OCI-LY1 (cell line): ENCODE measurements at regions not wholly inside any gene's neighbourhood (a gene's known extent, or its start where the extent isn't known, plus 50 kb on each side); places are given as distances from the start of the nearest gene placed in this dataset.

ENCODE experiments used
- H2AFZ ChIP-seq: fragments of 200-600 bp; sonication (generic), shearing (Covaris generic); 2 replicates; pipeline ENCODE4 v1.6.0; 2014; ENCODE audit warnings: antibody characterized with exemption, mild to moderate bottlenecking, low read length
- H3F3A ChIP-seq: fragments of 200-600 bp; sonication (generic), shearing (Covaris generic); 2 replicates; pipeline ENCODE4 v1.6.0; 2014; ENCODE audit warnings: mild to moderate bottlenecking, antibody characterized with exemption, low read length, moderate library complexity; ENCODE audit not compliant: insufficient read depth
- H3K27ac ChIP-seq: fragments of 200-600 bp; sonication (generic); 2 replicates; pipeline ENCODE4 v1.5.1; 2014; ENCODE audit warnings: low read length, mixed run types, mild to moderate bottlenecking, low read depth; ENCODE audit not compliant: poor library complexity, severe bottlenecking
- H3K27me3 ChIP-seq: fragments of 200-600 bp; sonication (generic); 2 replicates; pipeline ENCODE4 v1.6.0; 2014; ENCODE audit warnings: antibody characterized with exemption, mild to moderate bottlenecking, low read length, moderate library complexity; ENCODE audit not compliant: insufficient read depth
- H3K36me3 ChIP-seq: fragments of 200-600 bp; sonication (generic); 2 replicates; pipeline ENCODE4 v1.6.1; 2014; ENCODE audit warnings: mild to moderate bottlenecking, antibody characterized with exemption, low read length, moderate library complexity, mixed read lengths; ENCODE audit not compliant: insufficient read depth
- H3K4me1 ChIP-seq: fragments of 200-600 bp; sonication (generic); 2 replicates; pipeline ENCODE4 v1.5.1; 2014; ENCODE audit warnings: mild to moderate bottlenecking, low read length, moderate library complexity; ENCODE audit not compliant: insufficient read depth, severe bottlenecking
- H3K4me2 ChIP-seq: fragments of 200-600 bp; sonication (generic), shearing (Covaris generic); 2 replicates; pipeline ENCODE4 v1.6.1; 2014; ENCODE audit warnings: low read length
- H3K4me3 ChIP-seq: fragments of 200-600 bp; sonication (generic); 2 replicates; pipeline ENCODE4 v1.5.1; 2014; ENCODE audit warnings: low read length, low read depth, mild to moderate bottlenecking, mixed read lengths; ENCODE audit not compliant: poor library complexity, severe bottlenecking
- H3K79me2 ChIP-seq: fragments of 200-600 bp; shearing (Covaris generic); 2 replicates; pipeline ENCODE4 v1.6.1; 2016; ENCODE audit warnings: mixed run types, low read length, mixed read lengths; ENCODE audit not compliant: insufficient read depth
- H3K9ac ChIP-seq: fragments of 200-600 bp; sonication (generic), shearing (Covaris generic); 2 replicates; pipeline ENCODE4 v1.6.1; 2014; ENCODE audit warnings: mild to moderate bottlenecking, low read length, mixed read lengths
- H3K9me2 ChIP-seq: fragments of 200-600 bp; sonication (generic), shearing (Covaris generic); 2 replicates; pipeline ENCODE4 v1.6.1; 2014; ENCODE audit warnings: low read depth, mild to moderate bottlenecking, low read length, mixed read lengths
- H3K9me3 ChIP-seq: fragments of 200-600 bp; shearing (Covaris generic); 2 replicates; pipeline ENCODE4 v1.6.1; 2014; ENCODE audit warnings: low read length, mixed read lengths
- H4K20me1 ChIP-seq: fragments of 200-600 bp; sonication (generic), shearing (Covaris generic); 2 replicates; pipeline ENCODE4 v1.6.0; 2016; ENCODE audit warnings: mild to moderate bottlenecking, low read length; ENCODE audit not compliant: insufficient read depth
- EZH2 ChIP-seq: fragments of 200-600 bp; sonication (generic), shearing (Covaris generic); IDR thresholded peaks from 2 replicates; pipeline ENCODE4 v1.8.0; 2017; ENCODE audit warnings: borderline replicate concordance, mixed run types, mild to moderate bottlenecking, antibody characterized with exemption, low read length, moderate library complexity, mixed read lengths
- TF ChIP-seq, protein P1 (sequence below): fragments of 200-600 bp; sonication (generic), shearing (Covaris generic); IDR thresholded peaks from 2 replicates; pipeline ENCODE4 v1.5.1; 2017; ENCODE audit warnings: mild to moderate bottlenecking, antibody characterized with exemption, low read length, moderate library complexity, mixed read lengths

DNA sequence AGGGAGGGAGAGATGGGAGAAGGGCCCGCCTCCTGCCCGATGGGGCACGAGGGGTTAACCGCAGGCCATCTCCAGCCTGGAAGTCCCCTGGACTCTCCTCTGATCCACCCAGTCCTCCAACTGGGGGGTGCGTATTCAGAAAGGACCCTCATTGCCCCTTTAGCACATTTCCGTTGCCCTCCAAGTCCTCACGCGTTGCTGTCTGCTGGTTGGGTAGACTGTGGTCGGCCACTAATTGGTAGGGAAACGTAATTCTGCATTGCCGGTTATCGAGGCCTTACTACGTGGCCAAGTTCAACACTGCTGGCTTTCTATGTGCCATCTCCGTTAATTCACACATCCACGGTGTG is 103.4 kb downstream of the FOXL1 start:
- H3K9me2 ChIP-seq, result no peaks in the 10 kb centered on the region
- H3K27ac ChIP-seq, result no peak overlapping the region
- H3K4me1 ChIP-seq, result no peaks in the 10 kb centered on the region
- no peak overlapping the region for H3K4me3 ChIP-seq
- H3F3A ChIP-seq, result no peaks in the 10 kb centered on the region
- H3K4me2 ChIP-seq, result no peak overlapping the region
- TF ChIP-seq, protein P1, sequence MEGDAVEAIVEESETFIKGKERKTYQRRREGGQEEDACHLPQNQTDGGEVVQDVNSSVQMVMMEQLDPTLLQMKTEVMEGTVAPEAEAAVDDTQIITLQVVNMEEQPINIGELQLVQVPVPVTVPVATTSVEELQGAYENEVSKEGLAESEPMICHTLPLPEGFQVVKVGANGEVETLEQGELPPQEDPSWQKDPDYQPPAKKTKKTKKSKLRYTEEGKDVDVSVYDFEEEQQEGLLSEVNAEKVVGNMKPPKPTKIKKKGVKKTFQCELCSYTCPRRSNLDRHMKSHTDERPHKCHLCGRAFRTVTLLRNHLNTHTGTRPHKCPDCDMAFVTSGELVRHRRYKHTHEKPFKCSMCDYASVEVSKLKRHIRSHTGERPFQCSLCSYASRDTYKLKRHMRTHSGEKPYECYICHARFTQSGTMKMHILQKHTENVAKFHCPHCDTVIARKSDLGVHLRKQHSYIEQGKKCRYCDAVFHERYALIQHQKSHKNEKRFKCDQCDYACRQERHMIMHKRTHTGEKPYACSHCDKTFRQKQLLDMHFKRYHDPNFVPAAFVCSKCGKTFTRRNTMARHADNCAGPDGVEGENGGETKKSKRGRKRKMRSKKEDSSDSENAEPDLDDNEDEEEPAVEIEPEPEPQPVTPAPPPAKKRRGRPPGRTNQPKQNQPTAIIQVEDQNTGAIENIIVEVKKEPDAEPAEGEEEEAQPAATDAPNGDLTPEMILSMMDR, result no peak
- no peak for TF ChIP-seq EZH2
- H3K36me3 ChIP-seq, result no peaks in the 10 kb centered on the region
- H3K79me2 ChIP-seq, result no peaks in the 10 kb centered on the region
- H3K27me3 ChIP-seq, result peaks cover 4% of the 10 kb centered on the region
- H4K20me1 ChIP-seq, result no peaks in the 10 kb centered on the region
- no peak overlapping the region for H2AFZ ChIP-seq
- no peak overlapping the region for H3K9ac ChIP-seq
- no peaks in the 10 kb centered on the region for H3K9me3 ChIP-seq

DNA sequence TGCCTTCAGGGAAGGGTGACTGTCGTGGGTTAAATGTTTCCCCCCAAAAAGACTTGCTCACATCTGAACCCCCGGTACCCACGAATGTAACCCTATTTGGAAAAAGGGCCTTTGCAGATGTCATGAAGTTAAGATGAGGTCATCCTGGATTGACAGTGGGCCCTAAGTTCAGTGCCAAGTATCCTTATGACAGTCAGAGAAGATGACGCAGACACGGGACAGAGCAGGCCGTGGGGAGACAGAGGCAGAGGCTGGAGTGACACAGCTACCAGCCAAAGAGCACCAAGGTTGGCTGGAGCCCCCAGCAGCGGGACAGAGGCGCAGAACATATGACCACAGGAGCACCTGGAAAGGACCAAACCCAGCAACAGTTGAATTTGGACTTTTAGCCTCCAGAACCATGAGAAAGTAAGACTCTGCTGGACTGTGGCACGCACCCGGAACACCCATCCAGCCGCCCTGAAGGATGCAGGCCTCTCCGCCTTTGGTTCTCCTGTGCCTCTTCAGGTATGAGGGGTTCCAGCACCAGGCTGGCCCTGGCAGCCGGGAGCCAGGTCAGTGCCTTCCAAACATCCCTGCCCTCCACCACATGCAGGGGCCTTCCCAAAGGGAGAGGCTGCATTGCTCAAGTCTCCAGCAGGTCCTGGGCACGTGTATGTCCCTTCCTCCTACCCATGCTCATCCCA is 104.0 kb downstream of the FOXL1 start:
- Histone ChIP-seq H3K9me2 (no peaks in the 10 kb centered on the region), H3K79me2 (no peaks in the 10 kb centered on the region), H4K20me1 (no peaks in the 10 kb centered on the region), H2AFZ (no peak overlapping the region), H3K9ac (no peak overlapping the region), H3K36me3 (no peaks in the 10 kb centered on the region), H3K4me1 (no peaks in the 10 kb centered on the region), H3F3A (no peaks in the 10 kb centered on the region), H3K27ac (no peak overlapping the region), H3K9me3 (no peaks in the 10 kb centered on the region), H3K4me2 (no peak overlapping the region), H3K27me3 (peaks cover 4% of the 10 kb centered on the region), H3K4me3 (no peak overlapping the region)
- TF ChIP-seq, protein P1, result no peak
- TF ChIP-seq EZH2, result no peak

DNA sequence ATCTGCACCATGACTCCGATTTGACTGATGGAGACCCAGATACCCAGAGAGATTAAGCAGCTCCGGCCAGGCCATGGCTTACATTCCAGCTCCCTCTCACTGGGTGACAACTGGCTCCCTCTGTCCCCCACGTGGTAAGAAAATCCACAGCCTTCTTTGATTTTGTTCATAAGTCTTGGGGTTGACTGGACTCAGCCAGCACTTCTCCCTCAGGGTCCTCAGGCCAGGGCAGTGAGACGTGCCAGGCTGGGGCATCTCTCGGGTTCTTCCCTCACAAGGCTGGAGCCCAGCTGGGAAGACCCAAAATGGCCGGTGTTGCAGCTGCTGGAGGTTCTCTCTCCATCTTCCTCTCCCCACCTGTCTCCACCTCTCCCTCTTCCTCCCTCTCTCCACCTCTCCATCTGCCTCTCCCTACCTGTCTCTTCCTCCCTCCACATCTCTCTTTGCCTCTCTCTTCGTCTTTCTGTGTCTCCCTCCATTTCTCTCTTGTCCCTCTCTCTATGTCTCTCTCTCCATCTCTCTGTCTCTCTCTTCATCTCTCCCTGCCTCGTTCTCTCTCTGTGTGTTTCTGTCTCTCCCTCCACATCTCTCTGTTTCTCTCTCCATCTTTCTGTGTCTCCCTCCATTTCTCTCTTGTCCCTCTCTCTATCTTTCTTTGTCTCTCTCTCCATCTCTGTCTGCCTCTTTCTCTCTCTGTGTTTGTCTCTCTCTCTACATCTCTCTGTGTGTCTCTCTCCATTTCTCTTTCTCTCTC is 105.3 kb downstream of the FOXL1 start:
- Histone ChIP-seq H3K4me1 (no peaks in the 10 kb centered on the region), H3K36me3 (no peaks in the 10 kb centered on the region), H3K79me2 (no peaks in the 10 kb centered on the region), H3K27ac (no peak overlapping the region), H3F3A (no peaks in the 10 kb centered on the region), H2AFZ (no peak overlapping the region), H3K4me3 (no peak overlapping the region), H3K9me2 (no peaks in the 10 kb centered on the region), H3K9ac (no peak overlapping the region), H3K27me3 (peaks cover 4% of the 10 kb centered on the region), H4K20me1 (no peaks in the 10 kb centered on the region), H3K9me3 (no peaks in the 10 kb centered on the region), H3K4me2 (no peak overlapping the region)
- TF ChIP-seq, protein P1, result no peak
- TF ChIP-seq EZH2, result no peak
